K562 (cell line): ENCODE measurements at regions not wholly inside any gene's neighbourhood (a gene's known extent, or its start where the extent isn't known, plus 50 kb on each side); places are given as distances from the start of the nearest gene placed in this dataset.
"Not testable (repeated sequence)": the region's sequence is repeated elsewhere in the genome, so short reads cannot be mapped to it uniquely, and the experiment has no call there.

Source experiments
- TF ChIP-seq, protein P1 (sequence below), 3 experiments: IDR thresholded peaks in 2 of 3; conservative IDR thresholded peaks in 1 of 3; 2 replicates each; pipeline ENCODE4 v1.5.1; 2011 to 2012; ENCODE audit warnings: low read length in 3 of 3, mild to moderate bottlenecking in 3 of 3, control low read depth in 2 of 3, improper control_type of control experiment in 1 of 3, inconsistent platforms in 1 of 3, low read depth in 1 of 3, mixed read lengths in 1 of 3, moderate library complexity in 1 of 3; ENCODE audit not compliant: insufficient read depth in 2 of 3
- TF ChIP-seq, protein P2 (sequence below): fragments of 250-450 bp; sonication (Bioruptor Pico); IDR thresholded peaks from 2 replicates; pipeline ENCODE4 v1.5.0; 2021
- TF ChIP-seq, protein P3 (sequence below): sonication (generic); formaldehyde crosslinking; IDR thresholded peaks from 2 replicates; pipeline ENCODE4 v1.4.0; 2020; ENCODE audit warnings: mild to moderate bottlenecking, missing genetic modification reagents

DNA sequence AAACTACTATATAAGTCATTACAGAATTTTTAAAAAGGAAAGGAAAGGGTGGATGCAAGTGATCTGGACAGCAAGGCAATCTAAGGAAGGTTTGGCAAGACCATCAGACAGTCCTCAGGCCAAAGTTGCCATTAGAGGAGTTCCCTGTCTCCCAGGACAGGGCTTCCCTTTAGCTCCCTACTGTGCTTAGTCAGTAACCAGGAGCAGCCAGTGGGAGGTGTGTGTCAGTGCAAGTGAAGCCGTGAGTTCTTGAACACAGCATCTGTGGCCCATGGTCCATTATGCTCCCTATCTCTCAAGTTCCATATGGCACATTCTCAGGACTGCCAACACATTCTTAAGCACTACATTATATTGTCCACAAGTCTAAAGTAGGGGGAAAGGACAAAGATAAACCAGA, 175.2 kb upstream of the FAM174A start:
- TF ChIP-seq, protein P1, sequence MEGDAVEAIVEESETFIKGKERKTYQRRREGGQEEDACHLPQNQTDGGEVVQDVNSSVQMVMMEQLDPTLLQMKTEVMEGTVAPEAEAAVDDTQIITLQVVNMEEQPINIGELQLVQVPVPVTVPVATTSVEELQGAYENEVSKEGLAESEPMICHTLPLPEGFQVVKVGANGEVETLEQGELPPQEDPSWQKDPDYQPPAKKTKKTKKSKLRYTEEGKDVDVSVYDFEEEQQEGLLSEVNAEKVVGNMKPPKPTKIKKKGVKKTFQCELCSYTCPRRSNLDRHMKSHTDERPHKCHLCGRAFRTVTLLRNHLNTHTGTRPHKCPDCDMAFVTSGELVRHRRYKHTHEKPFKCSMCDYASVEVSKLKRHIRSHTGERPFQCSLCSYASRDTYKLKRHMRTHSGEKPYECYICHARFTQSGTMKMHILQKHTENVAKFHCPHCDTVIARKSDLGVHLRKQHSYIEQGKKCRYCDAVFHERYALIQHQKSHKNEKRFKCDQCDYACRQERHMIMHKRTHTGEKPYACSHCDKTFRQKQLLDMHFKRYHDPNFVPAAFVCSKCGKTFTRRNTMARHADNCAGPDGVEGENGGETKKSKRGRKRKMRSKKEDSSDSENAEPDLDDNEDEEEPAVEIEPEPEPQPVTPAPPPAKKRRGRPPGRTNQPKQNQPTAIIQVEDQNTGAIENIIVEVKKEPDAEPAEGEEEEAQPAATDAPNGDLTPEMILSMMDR (IDR thresholded peaks at IDR 0.05 in 2 of 3, conservative IDR thresholded peaks at IDR 0.05 in 1 of 3; ENCODE audit: insufficient read depth in 2 of 3, low read depth in 1 of 3, low read length in 3 of 3): not testable (repeated sequence)
- TF ChIP-seq, protein P2, sequence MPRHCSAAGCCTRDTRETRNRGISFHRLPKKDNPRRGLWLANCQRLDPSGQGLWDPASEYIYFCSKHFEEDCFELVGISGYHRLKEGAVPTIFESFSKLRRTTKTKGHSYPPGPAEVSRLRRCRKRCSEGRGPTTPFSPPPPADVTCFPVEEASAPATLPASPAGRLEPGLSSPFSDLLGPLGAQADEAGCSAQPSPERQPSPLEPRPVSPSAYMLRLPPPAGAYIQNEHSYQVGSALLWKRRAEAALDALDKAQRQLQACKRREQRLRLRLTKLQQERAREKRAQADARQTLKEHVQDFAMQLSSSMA (CRISPR knock-in tag): not testable (repeated sequence)
- TF ChIP-seq, protein P3, sequence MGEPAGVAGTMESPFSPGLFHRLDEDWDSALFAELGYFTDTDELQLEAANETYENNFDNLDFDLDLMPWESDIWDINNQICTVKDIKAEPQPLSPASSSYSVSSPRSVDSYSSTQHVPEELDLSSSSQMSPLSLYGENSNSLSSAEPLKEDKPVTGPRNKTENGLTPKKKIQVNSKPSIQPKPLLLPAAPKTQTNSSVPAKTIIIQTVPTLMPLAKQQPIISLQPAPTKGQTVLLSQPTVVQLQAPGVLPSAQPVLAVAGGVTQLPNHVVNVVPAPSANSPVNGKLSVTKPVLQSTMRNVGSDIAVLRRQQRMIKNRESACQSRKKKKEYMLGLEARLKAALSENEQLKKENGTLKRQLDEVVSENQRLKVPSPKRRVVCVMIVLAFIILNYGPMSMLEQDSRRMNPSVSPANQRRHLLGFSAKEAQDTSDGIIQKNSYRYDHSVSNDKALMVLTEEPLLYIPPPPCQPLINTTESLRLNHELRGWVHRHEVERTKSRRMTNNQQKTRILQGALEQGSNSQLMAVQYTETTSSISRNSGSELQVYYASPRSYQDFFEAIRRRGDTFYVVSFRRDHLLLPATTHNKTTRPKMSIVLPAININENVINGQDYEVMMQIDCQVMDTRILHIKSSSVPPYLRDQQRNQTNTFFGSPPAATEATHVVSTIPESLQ (CRISPR knock-in tag): not testable (repeated sequence)
